A673 (cell line): ENCODE measurements at regions not wholly inside any gene's neighbourhood (a gene's known extent, or its start where the extent isn't known, plus 50 kb on each side); places are given as distances from the start of the nearest gene placed in this dataset.

ENCODE experiments used
- BruUV-seq: library from RNA; stranded (reverse); fragments of 400-500 nt; replicated peaks from 2 replicates; lab custom pipeline; 2021; lab: Mats Ljungman, UMichigan
- CTCF ChIA-PET: fragments of 300-600 bp; sonication (Branson Sonifier 250); formaldehyde crosslinking; loops from one replicate; lab custom pipeline; 2022; ENCODE audit warnings: antibody characterized with exemption; lab: Charles Lee
- POLR2A ChIA-PET: fragments of 300-600 bp; sonication (Branson Sonifier 250); formaldehyde crosslinking; loops from one replicate; lab custom pipeline; 2022; ENCODE audit warnings: antibody characterized with exemption; ENCODE audit not compliant: low non-redundant PET; lab: Charles Lee
- DNase-seq: peaks from one replicate; pipeline ENCODE4 v3.0.0-alpha.2; 2015; ENCODE audit warnings: low spot score
- H3K27ac ChIP-seq: fragments of 200-600 bp; sonication (generic); 2 replicates; pipeline ENCODE4 v1.5.1; 2016; ENCODE audit warnings: mixed run types, low read depth, mild to moderate bottlenecking, mixed read lengths, antibody characterized with exemption, low read length; ENCODE audit not compliant: poor library complexity, severe bottlenecking
- H3K27me3 ChIP-seq: fragments of 200-600 bp; sonication (generic); replicated peaks from 2 replicates; pipeline ENCODE4 v1.6.1; 2017; ENCODE audit warnings: mixed run types, low read depth, mild to moderate bottlenecking, mixed read lengths, antibody characterized with exemption, low read length; ENCODE audit not compliant: insufficient read depth, poor library complexity
- H3K36me3 ChIP-seq: fragments of 200-600 bp; sonication (generic); 2 replicates; pipeline ENCODE4 v1.6.1; 2016; ENCODE audit warnings: mixed run types, mild to moderate bottlenecking, mixed read lengths, antibody characterized with exemption, low read length; ENCODE audit not compliant: insufficient read depth, poor library complexity, severe bottlenecking
- H3K4me1 ChIP-seq: fragments of 200-600 bp; sonication (generic); 2 replicates; pipeline ENCODE4 v1.6.1; 2017; ENCODE audit warnings: mixed run types, mild to moderate bottlenecking, mixed read lengths, antibody characterized with exemption, low read length; ENCODE audit not compliant: insufficient read depth, poor library complexity, severe bottlenecking
- H3K4me3 ChIP-seq: fragments of 200-600 bp; sonication (generic); 2 replicates; pipeline ENCODE4 v1.5.1; 2016; ENCODE audit warnings: low read depth, mixed run types, mild to moderate bottlenecking, mixed read lengths, low read length; ENCODE audit not compliant: poor library complexity, severe bottlenecking
- H3K9me3 ChIP-seq: fragments of 200-600 bp; sonication (generic); 2 replicates; pipeline ENCODE4 v1.6.1; 2016; ENCODE audit warnings: mixed run types, low read depth, mild to moderate bottlenecking, mixed read lengths, antibody characterized with exemption, low read length; ENCODE audit not compliant: poor library complexity, severe bottlenecking
- EZH2 ChIP-seq: fragments of 200-600 bp; sonication (generic); IDR thresholded peaks from 2 replicates; pipeline ENCODE4 v1.6.1; 2017; ENCODE audit warnings: borderline replicate concordance, low read depth, mild to moderate bottlenecking, mixed read lengths, antibody characterized with exemption, low read length; ENCODE audit not compliant: poor library complexity, severe bottlenecking
- intact Hi-C: fragments of 100-400 bp; cut with micrococcal nuclease; formaldehyde crosslinking; loops from one replicate; pipeline ENCODE4 v1.10.0; 2022; ENCODE audit not compliant: unreplicated experiment
- TF ChIP-seq, protein P1 (sequence below): fragments of 300-800, 200-600 bp; sonication (generic); conservative IDR thresholded peaks from 2 replicates; pipeline ENCODE4 v1.5.1; 2017; ENCODE audit warnings: low read depth, mild to moderate bottlenecking, antibody characterized with exemption, low read length, moderate library complexity, mixed read lengths

DNA sequence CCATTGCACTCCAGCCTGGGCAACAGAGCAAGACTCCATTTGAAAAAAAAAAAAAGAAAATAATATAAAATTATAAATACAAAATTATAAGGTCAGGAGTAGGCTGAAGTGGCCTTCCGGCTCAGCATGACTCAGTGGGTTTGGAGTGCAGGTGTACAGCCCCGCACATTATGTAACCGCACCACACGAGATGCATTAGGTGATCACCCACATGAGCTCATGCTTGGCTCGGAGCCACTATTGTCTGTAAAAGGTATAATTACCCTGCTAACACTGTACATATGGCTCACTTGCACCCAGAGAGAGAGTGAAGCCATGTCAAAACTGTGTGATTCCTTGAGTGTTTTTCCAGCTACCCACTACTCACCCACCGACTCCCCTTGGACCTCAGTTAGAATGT lies 557.0 kb downstream of the SLC6A15 start:
- ChIA-PET POLR2A (no interaction called here), CTCF (no interaction called here)
- DNase-seq = no peak
- H3K27ac ChIP-seq = no peak overlapping the region
- no peak overlapping the region for H3K4me3 ChIP-seq
- no peaks in the 10 kb centered on the region for H3K36me3 ChIP-seq
- no TSS peak for BruUV-seq
- no peaks in the 10 kb centered on the region for H3K9me3 ChIP-seq
- TF ChIP-seq EZH2 = no peak
- TF ChIP-seq, protein P1, sequence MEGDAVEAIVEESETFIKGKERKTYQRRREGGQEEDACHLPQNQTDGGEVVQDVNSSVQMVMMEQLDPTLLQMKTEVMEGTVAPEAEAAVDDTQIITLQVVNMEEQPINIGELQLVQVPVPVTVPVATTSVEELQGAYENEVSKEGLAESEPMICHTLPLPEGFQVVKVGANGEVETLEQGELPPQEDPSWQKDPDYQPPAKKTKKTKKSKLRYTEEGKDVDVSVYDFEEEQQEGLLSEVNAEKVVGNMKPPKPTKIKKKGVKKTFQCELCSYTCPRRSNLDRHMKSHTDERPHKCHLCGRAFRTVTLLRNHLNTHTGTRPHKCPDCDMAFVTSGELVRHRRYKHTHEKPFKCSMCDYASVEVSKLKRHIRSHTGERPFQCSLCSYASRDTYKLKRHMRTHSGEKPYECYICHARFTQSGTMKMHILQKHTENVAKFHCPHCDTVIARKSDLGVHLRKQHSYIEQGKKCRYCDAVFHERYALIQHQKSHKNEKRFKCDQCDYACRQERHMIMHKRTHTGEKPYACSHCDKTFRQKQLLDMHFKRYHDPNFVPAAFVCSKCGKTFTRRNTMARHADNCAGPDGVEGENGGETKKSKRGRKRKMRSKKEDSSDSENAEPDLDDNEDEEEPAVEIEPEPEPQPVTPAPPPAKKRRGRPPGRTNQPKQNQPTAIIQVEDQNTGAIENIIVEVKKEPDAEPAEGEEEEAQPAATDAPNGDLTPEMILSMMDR = no peak
- no peaks in the 10 kb centered on the region for H3K27me3 ChIP-seq
- H3K4me1 ChIP-seq = no peaks in the 10 kb centered on the region
- intact Hi-C loops = no loop called here

DNA sequence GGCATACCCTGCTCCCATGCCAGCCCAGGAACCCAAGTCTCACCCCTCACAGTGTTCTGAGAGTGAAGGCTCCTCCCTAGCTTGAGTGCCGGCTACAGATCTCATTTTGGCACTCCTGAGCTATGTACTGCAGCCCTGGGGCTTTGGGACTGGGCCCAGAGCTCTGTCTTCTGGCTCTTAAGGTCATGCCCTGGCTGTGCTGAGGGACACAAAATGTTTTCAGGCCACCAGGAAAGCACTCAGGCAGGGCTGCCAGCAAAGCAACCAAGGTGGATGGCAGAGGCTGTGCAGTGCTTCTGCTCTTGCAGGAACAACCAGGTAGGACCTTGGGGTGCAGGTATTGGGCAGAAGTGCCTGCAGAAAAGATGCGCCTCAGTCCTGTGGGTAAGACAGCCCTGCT lies 564.0 kb downstream of the SLC6A15 start:
- Histone ChIP-seq H3K36me3 (no peaks in the 10 kb centered on the region), H3K4me3 (no peak overlapping the region), H3K4me1 (no peaks in the 10 kb centered on the region), H3K9me3 (no peaks in the 10 kb centered on the region), H3K27ac (no peak overlapping the region), H3K27me3 (no peaks in the 10 kb centered on the region)
- intact Hi-C loops = no loop called here
- TF ChIP-seq EZH2 = no peak
- TF ChIP-seq, protein P1 = no peak
- no peak for DNase-seq
- ChIA-PET CTCF (no interaction called here), POLR2A (no interaction called here)
- BruUV-seq = no TSS peak

DNA sequence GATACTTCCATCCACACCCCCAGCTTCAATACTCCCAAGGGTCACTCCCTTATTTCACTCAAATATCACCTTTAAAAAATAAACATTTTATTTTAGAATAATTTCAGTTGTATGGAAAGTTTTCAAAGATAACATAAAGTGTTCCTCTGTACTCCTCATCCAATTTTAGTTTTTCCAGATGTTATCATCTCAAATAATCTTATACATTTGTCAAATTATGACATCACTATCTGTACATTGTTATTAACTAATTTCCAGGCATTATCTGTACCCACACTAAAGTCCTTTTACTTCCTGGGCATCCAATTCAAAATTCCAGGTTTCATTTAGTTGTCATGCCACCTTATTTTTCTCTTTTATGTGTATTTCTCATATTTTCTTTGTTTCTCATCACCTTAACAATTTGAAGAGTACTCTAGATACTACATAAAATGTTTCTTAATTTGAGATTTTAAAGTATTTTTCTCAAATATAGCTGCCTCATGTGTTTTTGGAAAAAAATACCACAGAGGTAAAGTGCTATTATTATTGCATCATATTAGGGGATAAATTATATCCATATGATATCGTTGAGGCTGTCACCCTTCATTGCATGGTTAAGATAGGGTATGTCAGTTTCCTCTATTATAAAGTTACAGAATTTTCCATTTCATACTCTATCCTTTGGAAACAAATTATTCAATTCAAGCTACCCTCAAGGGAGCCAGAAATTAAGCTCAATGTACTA lies 571.0 kb downstream of the SLC6A15 start:
- ChIA-PET POLR2A (no interaction called here), CTCF (no interaction called here)
- intact Hi-C loops = no loop called here
- no peaks in the 10 kb centered on the region for H3K36me3 ChIP-seq
- BruUV-seq = no TSS peak
- TF ChIP-seq EZH2 = no peak
- TF ChIP-seq, protein P1 = no peak
- no peak overlapping the region for H3K4me3 ChIP-seq
- H3K27me3 ChIP-seq = no peaks in the 10 kb centered on the region
- no peak overlapping the region for H3K27ac ChIP-seq
- DNase-seq = no peak
- H3K9me3 ChIP-seq = no peaks in the 10 kb centered on the region
- no peaks in the 10 kb centered on the region for H3K4me1 ChIP-seq
